HEK293 (cell line): ENCODE measurements at regions not wholly inside any gene's neighbourhood (a gene's known extent, or its start where the extent isn't known, plus 50 kb on each side); places are given as distances from the start of the nearest gene placed in this dataset.

Source experiments
- GLIS1 ChIP-seq: fragments of 450-650 bp; formaldehyde crosslinking; IDR thresholded peaks from 2 replicates; pipeline ENCODE4 v1.5.1; 2016; ENCODE audit warnings: missing biosample characterization, missing genetic modification characterization
- ZBTB1 ChIP-seq: fragments of 450-650 bp; formaldehyde crosslinking; IDR thresholded peaks from 2 replicates; pipeline ENCODE4 v1.5.1; 2016; ENCODE audit warnings: missing biosample characterization, missing genetic modification characterization
- ZBTB17 ChIP-seq: fragments of 450-650 bp; formaldehyde crosslinking; IDR thresholded peaks from 2 replicates; pipeline ENCODE4 v1.5.1; 2016; ENCODE audit warnings: missing biosample characterization, missing genetic modification characterization
- ZNF561 ChIP-seq: fragments of 450-650 bp; IDR thresholded peaks from 2 replicates; pipeline ENCODE4 v1.5.1; 2018; ENCODE audit warnings: missing biosample characterization, missing genetic modification characterization, borderline replicate concordance
- TF ChIP-seq, protein P1 (sequence below): fragments of 450-650 bp; formaldehyde crosslinking; IDR thresholded peaks from 2 replicates; pipeline ENCODE4 v1.5.1; 2016; ENCODE audit warnings: missing biosample characterization, missing genetic modification characterization
- TF ChIP-seq, protein P2 (sequence below): IDR thresholded peaks from 2 replicates; pipeline ENCODE4 v1.6.1; 2011; ENCODE audit warnings: mild to moderate bottlenecking, low read depth, low read length, borderline replicate concordance

GRCh38 chr5:118451697-118452247 lies 536.6 kb downstream of the DTWD2 start:
- TF ChIP-seq, protein P1, sequence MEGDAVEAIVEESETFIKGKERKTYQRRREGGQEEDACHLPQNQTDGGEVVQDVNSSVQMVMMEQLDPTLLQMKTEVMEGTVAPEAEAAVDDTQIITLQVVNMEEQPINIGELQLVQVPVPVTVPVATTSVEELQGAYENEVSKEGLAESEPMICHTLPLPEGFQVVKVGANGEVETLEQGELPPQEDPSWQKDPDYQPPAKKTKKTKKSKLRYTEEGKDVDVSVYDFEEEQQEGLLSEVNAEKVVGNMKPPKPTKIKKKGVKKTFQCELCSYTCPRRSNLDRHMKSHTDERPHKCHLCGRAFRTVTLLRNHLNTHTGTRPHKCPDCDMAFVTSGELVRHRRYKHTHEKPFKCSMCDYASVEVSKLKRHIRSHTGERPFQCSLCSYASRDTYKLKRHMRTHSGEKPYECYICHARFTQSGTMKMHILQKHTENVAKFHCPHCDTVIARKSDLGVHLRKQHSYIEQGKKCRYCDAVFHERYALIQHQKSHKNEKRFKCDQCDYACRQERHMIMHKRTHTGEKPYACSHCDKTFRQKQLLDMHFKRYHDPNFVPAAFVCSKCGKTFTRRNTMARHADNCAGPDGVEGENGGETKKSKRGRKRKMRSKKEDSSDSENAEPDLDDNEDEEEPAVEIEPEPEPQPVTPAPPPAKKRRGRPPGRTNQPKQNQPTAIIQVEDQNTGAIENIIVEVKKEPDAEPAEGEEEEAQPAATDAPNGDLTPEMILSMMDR: no peak
- TF ChIP-seq ZBTB17 (tag by site-specific recombination) (no peak), ZBTB1 (no peak), ZNF561 (no peak), GLIS1 (no peak)
- TF ChIP-seq, protein P2, sequence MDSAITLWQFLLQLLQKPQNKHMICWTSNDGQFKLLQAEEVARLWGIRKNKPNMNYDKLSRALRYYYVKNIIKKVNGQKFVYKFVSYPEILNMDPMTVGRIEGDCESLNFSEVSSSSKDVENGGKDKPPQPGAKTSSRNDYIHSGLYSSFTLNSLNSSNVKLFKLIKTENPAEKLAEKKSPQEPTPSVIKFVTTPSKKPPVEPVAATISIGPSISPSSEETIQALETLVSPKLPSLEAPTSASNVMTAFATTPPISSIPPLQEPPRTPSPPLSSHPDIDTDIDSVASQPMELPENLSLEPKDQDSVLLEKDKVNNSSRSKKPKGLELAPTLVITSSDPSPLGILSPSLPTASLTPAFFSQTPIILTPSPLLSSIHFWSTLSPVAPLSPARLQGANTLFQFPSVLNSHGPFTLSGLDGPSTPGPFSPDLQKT: no peak
